ENCODE measurements at regions not wholly inside any gene's neighbourhood (a gene's known extent, or its start where the extent isn't known, plus 50 kb on each side); places are given as distances from the start of the nearest gene placed in this dataset.

- no peaks in the 10 kb centered on the region for H3K9me3 ChIP-seq (ENCODE audit: low read depth, low read length)
- H3K4me1 ChIP-seq (ENCODE audit: insufficient read depth, low read length) = no peaks in the 10 kb centered on the region
- H3K4me3 ChIP-seq (ENCODE audit: low read length) = no peak overlapping the region
- H3K27me3 ChIP-seq (ENCODE audit: insufficient read depth, low read length) = no peaks in the 10 kb centered on the region
These were observed 61.9 kb upstream of the HK2 start for GRCh38 chr2:74772046-74772445.

- no peak overlapping the region for H3K4me3 ChIP-seq (ENCODE audit: low read length)
- no peaks in the 10 kb centered on the region for H3K4me1 ChIP-seq (ENCODE audit: insufficient read depth, low read length)
- H3K27me3 ChIP-seq (ENCODE audit: insufficient read depth, low read length) = no peaks in the 10 kb centered on the region
- H3K9me3 ChIP-seq (ENCODE audit: low read depth, low read length) = no peaks in the 10 kb centered on the region
These were observed 56.6 kb upstream of the HK2 start for GRCh38 chr2:74777161-74777900.

GRCh38 chr2:74778381-74779264 is 55.3 kb upstream of the HK2 start:
- Histone ChIP-seq H3K9me3 (ENCODE audit: low read depth, low read length) (no peaks in the 10 kb centered on the region), H3K27me3 (ENCODE audit: insufficient read depth, low read length) (no peaks in the 10 kb centered on the region), H3K4me3 (ENCODE audit: low read length) (no peak overlapping the region), H3K4me1 (ENCODE audit: insufficient read depth, low read length) (no peaks in the 10 kb centered on the region)

GRCh38 chr2:74779265-74779558 is 54.7 kb upstream of the HK2 start:
- no peaks in the 10 kb centered on the region for H3K27me3 ChIP-seq (ENCODE audit: insufficient read depth, low read length)
- no peak overlapping the region for H3K4me3 ChIP-seq (ENCODE audit: low read length)
- no peaks in the 10 kb centered on the region for H3K9me3 ChIP-seq (ENCODE audit: low read depth, low read length)
- no peaks in the 10 kb centered on the region for H3K4me1 ChIP-seq (ENCODE audit: insufficient read depth, low read length)

GRCh38 chr2:74779587-74780135 is 54.3 kb upstream of the HK2 start:
- no peaks in the 10 kb centered on the region for H3K27me3 ChIP-seq (ENCODE audit: insufficient read depth, low read length)
- no peaks in the 10 kb centered on the region for H3K4me1 ChIP-seq (ENCODE audit: insufficient read depth, low read length)
- no peaks in the 10 kb centered on the region for H3K9me3 ChIP-seq (ENCODE audit: low read depth, low read length)
- no peak overlapping the region for H3K4me3 ChIP-seq (ENCODE audit: low read length)
